ENCODE measurements at regions not wholly inside any gene's neighbourhood (a gene's known extent, or its start where the extent isn't known, plus 50 kb on each side); places are given as distances from the start of the nearest gene placed in this dataset.

DNA sequence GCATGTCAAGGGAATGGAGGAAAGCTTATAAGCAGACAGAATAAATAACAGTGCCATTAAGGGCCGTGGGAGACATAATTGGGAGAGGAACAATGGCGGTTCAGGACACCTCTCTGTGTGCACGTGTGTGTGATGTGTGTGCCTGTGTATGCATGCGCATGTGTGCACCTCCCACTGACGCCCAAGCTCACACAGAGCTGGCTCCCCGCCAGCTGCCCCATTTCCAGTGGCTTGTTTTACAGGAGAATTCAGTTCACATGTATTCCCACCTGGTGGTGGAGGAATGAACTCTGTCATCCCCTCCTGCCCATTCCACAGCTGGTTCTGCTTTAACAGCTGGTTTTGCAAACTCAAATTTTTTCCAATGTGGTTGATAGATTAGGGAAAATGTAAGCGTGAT is 262.2 kb downstream of the AJAP1 start:
- 68 to 73% (median 71%) methylated on average over 7 of the region's 7 CpGs for WGBS, 5 donors
- H3K27me3 ChIP-seq, result no peaks in the 10 kb centered on the region
- no peaks in the 10 kb centered on the region for H3K36me3 ChIP-seq
- TF ChIP-seq POLR2A (IDR thresholded peaks at IDR 0.05) (no peak), POLR2AphosphoS5 (IDR thresholded peaks at IDR 0.05) (no peak), EP300 (IDR thresholded peaks at IDR 0.05) (no peak)
- TF ChIP-seq, protein P1, sequence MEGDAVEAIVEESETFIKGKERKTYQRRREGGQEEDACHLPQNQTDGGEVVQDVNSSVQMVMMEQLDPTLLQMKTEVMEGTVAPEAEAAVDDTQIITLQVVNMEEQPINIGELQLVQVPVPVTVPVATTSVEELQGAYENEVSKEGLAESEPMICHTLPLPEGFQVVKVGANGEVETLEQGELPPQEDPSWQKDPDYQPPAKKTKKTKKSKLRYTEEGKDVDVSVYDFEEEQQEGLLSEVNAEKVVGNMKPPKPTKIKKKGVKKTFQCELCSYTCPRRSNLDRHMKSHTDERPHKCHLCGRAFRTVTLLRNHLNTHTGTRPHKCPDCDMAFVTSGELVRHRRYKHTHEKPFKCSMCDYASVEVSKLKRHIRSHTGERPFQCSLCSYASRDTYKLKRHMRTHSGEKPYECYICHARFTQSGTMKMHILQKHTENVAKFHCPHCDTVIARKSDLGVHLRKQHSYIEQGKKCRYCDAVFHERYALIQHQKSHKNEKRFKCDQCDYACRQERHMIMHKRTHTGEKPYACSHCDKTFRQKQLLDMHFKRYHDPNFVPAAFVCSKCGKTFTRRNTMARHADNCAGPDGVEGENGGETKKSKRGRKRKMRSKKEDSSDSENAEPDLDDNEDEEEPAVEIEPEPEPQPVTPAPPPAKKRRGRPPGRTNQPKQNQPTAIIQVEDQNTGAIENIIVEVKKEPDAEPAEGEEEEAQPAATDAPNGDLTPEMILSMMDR (IDR thresholded peaks at IDR 0.05), result no peak
- no peak overlapping the region for H3K27ac ChIP-seq
- peaks cover 0 to 26% (median 20%) of the 10 kb centered on the region in 4 donors for H3K9me3 ChIP-seq
- no peaks in the 10 kb centered on the region for H3K4me1 ChIP-seq
- no peak for DNase-seq
- H3K4me3 ChIP-seq, result no peak overlapping the region
- intact Hi-C loops (cut with DNase I; ENCODE audit: low total_unique reads), result no loop called here

- no peak overlapping the region for H3K4me3 ChIP-seq
- DNase-seq, result no peak
- intact Hi-C loops (cut with DNase I; ENCODE audit: low total_unique reads), result no loop called here
- H3K27ac ChIP-seq, result no peak overlapping the region
- no peaks in the 10 kb centered on the region for H3K36me3 ChIP-seq
- H3K27me3 ChIP-seq, result no peaks in the 10 kb centered on the region
- no peaks in the 10 kb centered on the region for H3K4me1 ChIP-seq
- H3K9me3 ChIP-seq, result peaks cover 0 to 19% (median 15%) of the 10 kb centered on the region in 4 donors
- WGBS, 5 donors, result 66 to 78% (median 71%) methylated on average over 2 of the region's 2 CpGs
- no peak for TF ChIP-seq POLR2A (IDR thresholded peaks at IDR 0.05)
- no peak for TF ChIP-seq EP300 (IDR thresholded peaks at IDR 0.05)
- TF ChIP-seq POLR2AphosphoS5 (IDR thresholded peaks at IDR 0.05), result no peak
- TF ChIP-seq, protein P1 (IDR thresholded peaks at IDR 0.05), result no peak
Measured at GRCh38 chr1:4915154-4915553, 260.7 kb downstream of the AJAP1 start.

- Histone ChIP-seq H3K27ac (no peak overlapping the region), H3K4me3 (no peak overlapping the region), H3K4me1 (no peaks in the 10 kb centered on the region), H3K36me3 (no peaks in the 10 kb centered on the region), H3K27me3 (no peaks in the 10 kb centered on the region), H3K9me3 (peaks cover 0 to 6% (median 0%) of the 10 kb centered on the region in 4 donors)
- TF ChIP-seq POLR2AphosphoS5 (IDR thresholded peaks at IDR 0.05) (no peak), EP300 (IDR thresholded peaks at IDR 0.05) (no peak), POLR2A (IDR thresholded peaks at IDR 0.05) (no peak)
- TF ChIP-seq, protein P1 (IDR thresholded peaks at IDR 0.05), result no peak
- 77 to 88% (median 85%) methylated on average over 13 of the region's 13 CpGs for whole genome bisulfite sequencing, 5 donors
- intact Hi-C loops (cut with DNase I; ENCODE audit: low total_unique reads), result no loop called here
- no peak for DNase-seq
Measured at GRCh38 chr1:4908486-4908885, 254.1 kb downstream of the AJAP1 start.

- Histone ChIP-seq H3K4me3 (no peak overlapping the region), H3K36me3 (no peaks in the 10 kb centered on the region), H3K9me3 (peaks cover 0 to 10% (median 4%) of the 10 kb centered on the region in 4 donors), H3K27me3 (peaks cover 0 to 21% (median 2%) of the 10 kb centered on the region in 3 donors), H3K27ac (no peak overlapping the region), H3K4me1 (peaks cover 0 to 8% (median 0%) of the 10 kb centered on the region in 4 donors)
- WGBS, 5 donors, result 25 to 50% (median 45%) methylated on average over 4 of the region's 4 CpGs
- TF ChIP-seq POLR2AphosphoS5 (IDR thresholded peaks at IDR 0.05) (no peak), EP300 (IDR thresholded peaks at IDR 0.05) (no peak), POLR2A (IDR thresholded peaks at IDR 0.05) (no peak)
- TF ChIP-seq, protein P1 (IDR thresholded peaks at IDR 0.05), result no peak
- DNase-seq, result peak in 1 of 2 donors; percentile 2
- intact Hi-C loops (cut with DNase I; ENCODE audit: low total_unique reads), result no loop called here
Measured at GRCh38 chr1:4894566-4894965, 240.2 kb downstream of the AJAP1 start.
